ENCODE measurements at regions not wholly inside any gene's neighbourhood (a gene's known extent, or its start where the extent isn't known, plus 50 kb on each side); places are given as distances from the start of the nearest gene placed in this dataset.

DNA sequence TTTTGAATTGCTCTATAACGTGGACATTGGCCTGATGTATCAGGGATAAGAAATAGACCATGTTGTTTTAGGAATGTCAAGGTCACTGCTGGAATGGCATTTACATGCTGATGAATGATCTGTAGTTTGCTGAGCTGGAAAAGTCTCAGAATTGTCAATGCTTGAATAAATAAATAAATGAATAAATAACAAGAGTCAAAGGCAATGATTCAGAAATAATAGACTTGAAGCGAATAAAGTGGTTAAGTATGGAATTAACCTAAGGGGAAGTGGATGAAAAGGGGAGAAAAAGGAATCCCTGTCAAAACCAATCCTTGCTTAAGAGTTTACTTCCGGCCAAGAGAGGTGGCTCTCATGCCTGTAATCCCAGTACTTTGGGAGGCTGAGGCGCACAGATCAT is 1620.0 kb downstream of the SUCLG1 start:
- TF ChIP-seq, protein P1, sequence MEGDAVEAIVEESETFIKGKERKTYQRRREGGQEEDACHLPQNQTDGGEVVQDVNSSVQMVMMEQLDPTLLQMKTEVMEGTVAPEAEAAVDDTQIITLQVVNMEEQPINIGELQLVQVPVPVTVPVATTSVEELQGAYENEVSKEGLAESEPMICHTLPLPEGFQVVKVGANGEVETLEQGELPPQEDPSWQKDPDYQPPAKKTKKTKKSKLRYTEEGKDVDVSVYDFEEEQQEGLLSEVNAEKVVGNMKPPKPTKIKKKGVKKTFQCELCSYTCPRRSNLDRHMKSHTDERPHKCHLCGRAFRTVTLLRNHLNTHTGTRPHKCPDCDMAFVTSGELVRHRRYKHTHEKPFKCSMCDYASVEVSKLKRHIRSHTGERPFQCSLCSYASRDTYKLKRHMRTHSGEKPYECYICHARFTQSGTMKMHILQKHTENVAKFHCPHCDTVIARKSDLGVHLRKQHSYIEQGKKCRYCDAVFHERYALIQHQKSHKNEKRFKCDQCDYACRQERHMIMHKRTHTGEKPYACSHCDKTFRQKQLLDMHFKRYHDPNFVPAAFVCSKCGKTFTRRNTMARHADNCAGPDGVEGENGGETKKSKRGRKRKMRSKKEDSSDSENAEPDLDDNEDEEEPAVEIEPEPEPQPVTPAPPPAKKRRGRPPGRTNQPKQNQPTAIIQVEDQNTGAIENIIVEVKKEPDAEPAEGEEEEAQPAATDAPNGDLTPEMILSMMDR (conservative IDR thresholded peaks at IDR 0.05 in 1 of 2, IDR thresholded peaks at IDR 0.05 in 1 of 2; ENCODE audit: low read depth in 1 of 2, low read length in 2 of 2): no peak
- TF ChIP-seq EZH2 (IDR thresholded peaks at IDR 0.05; ENCODE audit: low read length, missing control alignments): no peak

All from fibroblast of lung (primary cell).